Hepatocyte (in vitro differentiated cells): ENCODE measurements at regions not wholly inside any gene's neighbourhood (a gene's known extent, or its start where the extent isn't known, plus 50 kb on each side); places are given as distances from the start of the nearest gene placed in this dataset.

Source experiments
- CTCF ChIP-seq: fragments of 200-600 bp; sonication (generic); IDR thresholded peaks from 2 replicates; pipeline ENCODE4 v1.5.1; 2016; ENCODE audit warnings: antibody characterized with exemption, mild to moderate bottlenecking; ENCODE audit not compliant: poor library complexity
- EZH2 ChIP-seq: fragments of 200-600 bp; sonication (generic); IDR thresholded peaks from 2 replicates; pipeline ENCODE4 v1.6.1; 2016; ENCODE audit warnings: antibody characterized with exemption, mild to moderate bottlenecking, borderline replicate concordance
- EZH2phosphoT487 ChIP-seq: fragments of 200-600 bp; sonication (generic); IDR thresholded peaks from one replicate; pipeline ENCODE4 v1.6.1; 2018; ENCODE audit warnings: antibody characterized with exemption, mild to moderate bottlenecking, low read depth, moderate library complexity; ENCODE audit not compliant: unreplicated experiment, severe bottlenecking

DNA sequence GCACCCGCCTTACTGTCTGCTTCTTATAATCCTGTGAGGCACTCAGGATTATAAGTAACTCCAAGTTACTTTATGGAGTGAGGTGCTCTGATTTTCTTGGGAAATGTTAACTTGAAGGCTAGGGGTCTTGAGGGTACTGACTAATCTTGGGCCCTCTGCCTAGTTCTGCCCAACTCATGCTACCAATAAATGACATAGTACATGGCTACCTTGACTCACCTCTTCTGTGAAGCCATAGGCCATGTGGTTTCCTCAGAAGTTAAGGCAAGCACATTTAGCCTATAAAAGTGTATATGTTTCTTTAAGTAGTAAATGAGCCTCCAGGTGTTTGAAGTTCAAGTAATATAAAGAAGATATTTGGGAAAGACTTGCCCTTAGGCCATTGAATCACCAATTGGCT lies 99.8 kb upstream of the CASK start:
- TF ChIP-seq CTCF (no peak), EZH2 (no peak), EZH2phosphoT487 (no peak)
